Inflammatory macrophage treated with lipopolysaccharide for 1 hour (primary cell): ENCODE measurements at regions not wholly inside any gene's neighbourhood (a gene's known extent, or its start where the extent isn't known, plus 50 kb on each side); places are given as distances from the start of the nearest gene placed in this dataset.
"Not testable (repeated sequence)": the region's sequence is repeated elsewhere in the genome, so short reads cannot be mapped to it uniquely, and the experiment has no call there.

Source experiments
- DNase-seq, 2 donors: peaks; one replicate each; pipeline ENCODE4 v3.0.0-alpha.2; 2020 to 2022

- no peak for DNase-seq
Observed at GRCh38 chr11:115642660-115643059, 138.4 kb upstream of the CADM1 start.

GRCh38 chr11:115637599-115638241 lies 133.5 kb upstream of the CADM1 start:
- no peak for DNase-seq

DNA sequence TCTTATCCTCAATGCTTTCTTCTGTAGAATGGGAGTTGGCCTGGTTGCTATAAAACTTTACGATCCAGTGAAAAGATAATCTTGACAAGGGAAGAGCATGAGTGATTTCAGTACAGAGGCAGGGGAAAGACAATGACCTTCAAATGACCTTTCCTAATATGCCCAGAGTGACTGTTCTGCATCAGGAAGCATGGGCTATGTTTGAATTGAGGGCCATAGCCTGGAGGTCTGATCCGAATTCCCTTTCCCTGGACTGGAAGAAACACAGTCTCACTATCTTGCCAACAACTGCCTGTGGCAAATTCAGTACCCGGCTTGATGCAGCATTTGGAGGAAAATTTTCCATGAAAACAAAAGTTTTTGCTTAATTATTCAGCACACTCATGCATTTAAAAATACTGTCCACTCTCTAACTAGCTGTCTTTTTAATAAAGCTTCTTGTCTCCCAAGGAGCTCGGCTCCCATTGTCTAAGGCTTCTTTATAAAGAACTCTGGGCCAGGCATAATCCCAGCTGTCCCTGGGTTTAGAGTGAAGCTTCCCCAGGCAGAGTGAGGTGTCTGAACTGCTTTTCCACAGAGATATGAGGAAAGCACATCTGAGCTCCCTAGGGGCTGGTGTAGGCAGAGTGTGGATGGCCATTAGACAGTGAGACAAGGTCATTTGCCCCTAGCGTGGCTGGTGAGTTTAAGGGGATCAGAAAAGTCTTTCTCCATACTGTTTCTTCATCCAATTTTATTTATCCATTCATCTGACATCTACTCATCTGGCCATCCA lies 132.7 kb upstream of the CADM1 start:
- no peak for DNase-seq

DNA sequence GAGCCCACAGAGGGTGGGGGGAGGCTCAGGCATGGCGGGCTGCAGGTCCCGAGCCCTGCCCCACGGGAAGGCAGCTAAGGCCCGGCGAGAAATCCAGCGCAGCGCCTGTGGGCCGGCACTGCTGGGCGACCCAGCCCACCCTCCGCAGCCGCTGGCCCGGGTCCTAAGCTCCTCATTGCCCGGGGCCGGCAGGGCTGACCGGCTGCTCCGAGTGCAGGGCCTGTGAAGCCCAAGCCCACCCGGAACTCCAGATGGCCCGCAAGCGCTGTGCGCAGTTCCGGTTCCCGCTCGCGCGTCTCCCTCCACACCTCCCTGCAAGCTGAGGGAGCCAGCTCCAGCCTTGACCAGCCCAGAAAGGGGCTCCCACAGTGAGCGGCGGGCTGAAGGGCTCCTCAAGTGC lies 129.8 kb upstream of the CADM1 start:
- DNase-seq = not testable (repeated sequence)

DNA sequence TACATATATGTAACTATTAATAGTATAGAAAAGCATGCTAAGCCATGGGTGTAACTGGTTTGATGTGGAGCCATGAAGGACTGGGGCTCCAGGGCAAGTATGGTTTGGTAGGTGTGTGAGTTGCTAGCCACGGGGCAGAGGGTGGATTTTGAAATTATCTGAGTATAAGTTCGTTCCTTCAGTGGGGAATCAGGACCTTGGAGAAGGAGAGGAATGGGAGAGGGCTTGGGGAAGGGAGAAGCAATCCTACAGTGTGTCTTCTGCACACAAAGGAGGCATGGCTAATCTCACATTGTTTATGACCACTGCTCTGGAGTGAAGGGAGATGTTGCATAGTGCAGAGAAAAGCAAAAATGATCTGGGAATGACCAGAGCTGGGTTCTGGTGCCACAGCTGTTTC lies 127.8 kb upstream of the CADM1 start:
- DNase-seq = no peak

- no peak for DNase-seq
Observed at GRCh38 chr11:115631609-115632008, 127.4 kb upstream of the CADM1 start.

DNA sequence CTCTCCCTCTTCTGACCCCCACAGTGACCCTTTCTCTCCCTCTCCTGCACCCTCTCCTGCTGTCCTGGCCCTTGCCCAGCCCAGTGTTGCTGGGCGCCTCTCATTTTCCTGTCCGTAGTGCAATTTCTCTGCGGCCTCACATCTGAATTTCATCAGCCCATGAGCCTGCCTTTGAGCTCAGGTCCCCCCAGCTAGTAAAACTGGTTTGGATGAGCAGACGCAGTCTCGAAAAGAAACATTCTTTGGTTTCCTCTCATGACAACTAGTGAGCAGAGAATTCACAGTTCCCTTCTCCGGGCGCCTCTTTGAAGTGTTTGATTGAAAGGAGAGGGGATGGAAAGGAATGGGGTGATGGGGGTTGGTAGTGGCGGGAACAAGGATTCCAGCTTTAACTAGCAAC lies 126.0 kb upstream of the CADM1 start:
- no peak for DNase-seq

GRCh38 chr11:115629456-115630015 lies 125.3 kb upstream of the CADM1 start:
- no peak for DNase-seq

DNA sequence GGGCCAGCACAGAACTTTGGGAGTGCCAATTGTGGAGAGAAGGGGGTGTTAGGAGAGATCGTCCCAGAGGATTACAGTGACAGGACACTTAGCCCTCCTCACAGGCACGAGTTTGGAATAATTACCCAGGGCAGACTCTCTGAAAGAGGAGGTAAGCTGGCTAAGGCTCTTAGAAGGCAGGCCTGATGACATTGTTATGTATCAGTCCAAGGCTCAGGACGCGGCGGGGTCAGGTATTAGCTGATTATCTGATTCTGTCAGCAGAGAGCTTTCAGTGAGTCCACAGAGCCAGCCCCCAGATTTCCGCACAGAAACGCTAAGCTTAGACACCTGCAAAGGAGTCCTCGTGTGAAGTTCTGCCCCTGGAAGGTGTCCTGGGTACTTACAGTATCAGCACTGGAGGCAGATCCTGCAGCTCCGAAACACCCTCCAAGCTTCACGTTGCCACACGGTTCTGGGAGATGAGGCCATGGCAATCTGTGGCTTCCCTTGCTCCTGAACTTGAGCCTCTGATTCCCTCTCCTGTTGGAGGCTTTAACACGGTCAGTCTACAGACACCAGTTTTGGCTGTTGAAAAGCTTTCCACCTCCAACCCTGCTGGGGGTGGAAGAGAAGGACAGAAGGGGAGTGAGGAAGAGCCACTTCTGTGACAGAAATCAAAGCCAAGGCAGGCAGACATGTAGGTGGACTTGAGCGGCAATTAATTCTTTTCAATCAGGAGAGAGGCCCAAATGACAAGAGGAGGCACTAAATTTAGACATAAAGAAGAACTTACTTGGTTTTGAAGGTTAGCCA lies 123.6 kb upstream of the CADM1 start:
- no peak for DNase-seq

GRCh38 chr11:115627071-115627470 lies 122.9 kb upstream of the CADM1 start:
- DNase-seq = no peak

DNA sequence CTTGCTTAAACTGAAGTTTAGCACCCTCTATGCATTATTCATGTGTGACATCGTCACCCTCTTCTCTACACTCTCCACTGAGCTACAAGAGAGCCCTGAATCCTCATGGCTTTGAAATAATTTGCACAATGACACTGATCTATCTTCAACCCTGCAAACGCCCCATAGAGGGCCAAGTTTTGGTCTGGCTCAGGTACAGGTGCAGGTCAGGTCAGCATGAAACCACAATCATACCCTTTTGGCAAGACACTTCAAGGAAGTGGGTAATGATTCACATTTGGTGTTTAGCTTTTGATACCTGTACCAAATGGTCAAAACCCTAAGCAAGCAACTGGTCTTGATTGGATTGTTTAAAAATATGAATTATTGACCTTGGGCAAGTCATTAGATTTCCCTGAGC lies 122.2 kb upstream of the CADM1 start:
- no peak for DNase-seq

GRCh38 chr11:115625502-115625901 lies 121.3 kb upstream of the CADM1 start:
- DNase-seq = no peak

DNA sequence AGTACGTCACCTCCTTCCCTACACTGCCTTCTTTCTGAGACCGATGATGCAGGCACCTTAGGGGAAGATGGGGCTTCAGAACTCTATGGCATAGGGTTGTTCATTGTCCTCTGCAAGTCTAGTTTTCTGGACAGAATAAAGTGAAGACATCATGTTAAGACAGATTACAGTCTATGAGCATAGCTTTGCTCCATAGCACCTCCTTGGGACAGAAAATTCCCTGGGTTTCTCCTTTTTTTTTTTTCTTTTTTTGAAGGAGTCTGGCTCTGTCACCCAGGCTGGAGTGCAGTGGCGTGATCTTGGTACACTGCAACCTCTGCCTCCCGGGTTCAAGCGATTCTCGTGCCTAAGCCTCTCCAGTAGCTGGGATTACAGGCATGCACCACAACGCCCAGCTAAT lies 119.8 kb upstream of the CADM1 start:
- DNase-seq = no peak

GRCh38 chr11:115623021-115623451 lies 118.8 kb upstream of the CADM1 start:
- DNase-seq = no peak

DNA sequence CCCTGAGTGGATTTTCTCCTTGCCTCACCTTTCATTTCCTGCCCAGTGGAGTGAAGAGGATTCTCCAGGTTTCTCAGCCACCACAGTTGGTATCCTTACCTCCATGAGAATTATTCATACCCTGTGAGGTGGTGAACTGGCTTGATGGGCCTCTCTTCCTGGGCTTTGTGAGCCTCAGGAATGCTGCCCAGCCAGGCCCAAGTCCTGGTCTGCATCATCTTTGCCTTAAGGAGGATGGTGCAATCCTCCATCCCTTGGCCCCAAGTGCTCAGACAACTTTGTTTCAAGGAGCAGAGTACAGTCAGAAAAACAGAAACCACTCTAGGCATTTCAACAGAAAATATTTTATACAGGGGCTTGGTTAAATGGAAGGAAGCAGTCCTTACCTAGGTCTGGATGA lies 114.2 kb upstream of the CADM1 start:
- DNase-seq = no peak

GRCh38 chr11:115617767-115618166 lies 113.6 kb upstream of the CADM1 start:
- no peak for DNase-seq

DNA sequence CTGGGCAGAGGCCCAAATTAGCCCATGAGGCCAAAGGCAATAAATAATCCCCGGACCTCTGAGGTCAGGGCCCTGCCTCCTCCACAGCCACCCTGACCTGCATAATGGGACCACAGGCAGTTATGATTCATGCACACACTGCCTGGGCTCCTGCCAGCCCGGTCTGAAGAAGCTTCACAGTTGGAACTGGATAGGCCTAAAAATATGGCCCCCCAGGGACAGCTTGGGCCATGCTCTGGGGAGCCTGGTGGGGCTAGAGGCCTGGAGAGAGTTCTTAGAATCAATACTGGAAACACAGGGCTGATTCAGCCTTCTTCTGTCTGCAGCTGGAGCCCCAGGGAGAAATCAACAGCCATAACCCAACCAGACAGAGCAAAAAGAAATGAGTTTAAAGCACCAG lies 112.8 kb upstream of the CADM1 start:
- no peak for DNase-seq

GRCh38 chr11:115613986-115614632 lies 109.9 kb upstream of the CADM1 start:
- no peak for DNase-seq

DNA sequence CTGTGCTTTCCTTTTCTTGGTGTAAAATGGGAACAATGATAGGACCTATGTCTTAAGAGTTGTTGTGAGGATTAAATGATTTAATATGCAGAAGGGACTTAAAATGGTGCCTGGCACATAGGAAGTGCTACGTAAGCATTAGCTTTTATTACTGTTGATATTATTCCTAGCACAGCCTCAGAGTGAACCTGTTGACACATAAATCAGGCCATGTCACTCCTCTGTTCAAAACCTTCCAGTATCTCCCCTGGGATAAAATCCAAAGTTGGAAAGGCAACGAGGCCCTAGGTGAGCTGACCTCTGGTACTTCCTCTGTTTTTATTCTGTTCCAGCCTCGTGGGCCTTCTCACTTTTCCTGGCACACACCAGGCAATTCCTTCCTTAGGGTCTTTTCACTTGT lies 108.8 kb upstream of the CADM1 start:
- no peak for DNase-seq

DNA sequence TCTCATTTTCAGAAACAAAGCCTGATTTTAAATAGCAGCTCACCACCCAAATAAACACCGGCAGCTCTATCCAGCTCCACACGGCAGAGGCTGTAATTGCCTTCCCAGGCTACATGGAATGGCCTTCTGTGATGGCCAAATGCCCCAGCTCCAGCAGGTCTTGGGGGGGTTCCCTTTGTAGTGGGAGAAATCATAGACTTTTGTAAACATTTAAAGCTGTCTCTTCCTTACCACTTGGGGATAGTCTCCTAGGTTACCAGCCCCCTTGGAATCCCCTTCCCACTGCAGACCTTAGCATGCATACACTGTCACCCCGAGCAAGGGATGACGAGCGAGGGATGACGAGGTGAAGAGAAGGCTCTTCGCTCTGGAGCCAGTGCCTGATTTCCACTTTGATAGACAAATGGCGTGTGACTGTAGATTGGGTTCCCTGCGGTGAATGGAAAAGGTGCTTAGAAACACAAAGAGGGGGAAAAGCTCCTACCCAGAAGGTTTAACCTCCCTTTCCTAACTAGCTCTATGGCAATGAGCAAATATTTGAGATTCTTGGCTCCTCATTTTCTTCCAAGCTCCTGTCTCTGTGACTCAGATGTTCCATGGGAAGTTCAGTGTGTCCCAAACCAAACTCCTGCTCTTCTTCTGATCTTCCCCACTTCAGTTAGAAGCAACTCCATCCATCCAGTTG lies 108.0 kb upstream of the CADM1 start:
- DNase-seq = no peak

GRCh38 chr11:115611343-115611742 lies 107.1 kb upstream of the CADM1 start:
- no peak for DNase-seq

DNA sequence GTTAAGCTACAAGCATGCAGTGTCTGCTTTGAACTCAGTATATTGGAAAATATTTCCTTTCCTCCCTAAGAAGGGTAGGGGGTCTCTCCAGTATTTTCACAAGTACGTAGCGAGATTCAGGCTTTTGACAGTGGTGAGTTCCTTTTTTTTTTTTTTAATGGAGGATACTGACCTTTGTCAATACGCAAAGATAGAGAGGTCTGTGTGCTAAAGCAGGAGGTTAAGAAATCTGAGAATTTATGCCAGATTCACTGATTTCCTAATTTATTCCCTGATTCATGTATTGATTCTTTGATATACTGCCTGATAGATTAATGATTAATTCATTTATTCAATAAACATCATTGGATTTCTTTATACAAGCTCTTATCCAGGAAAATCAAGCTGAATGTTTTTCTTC lies 106.7 kb upstream of the CADM1 start:
- no peak for DNase-seq
